ENCODE measurements at regions not wholly inside any gene's neighbourhood (a gene's known extent, or its start where the extent isn't known, plus 50 kb on each side); places are given as distances from the start of the nearest gene placed in this dataset.

- TF ChIP-seq CTCF (IDR thresholded peaks at IDR 0.05; ENCODE audit: borderline replicate concordance), result no peak
- Histone ChIP-seq H3K36me3 (no peaks in the 10 kb centered on the region), H3K4me3 (no peak overlapping the region), H3K9me3 (replicated peaks) (no peaks in the 10 kb centered on the region), H3K4me1 (peaks cover 15% of the 10 kb centered on the region), H3K27me3 (ENCODE audit: low read depth) (peaks cover 25% of the 10 kb centered on the region), H3K27ac (replicated peaks) (peak overlapping the region; percentile 22)
- no peak for DNase-seq
- intact Hi-C loops (cut with micrococcal nuclease), result no loop called here
These were observed 80.3 kb upstream of the FZD7 start for GRCh38 chr2:201953396-201953795.

DNA sequence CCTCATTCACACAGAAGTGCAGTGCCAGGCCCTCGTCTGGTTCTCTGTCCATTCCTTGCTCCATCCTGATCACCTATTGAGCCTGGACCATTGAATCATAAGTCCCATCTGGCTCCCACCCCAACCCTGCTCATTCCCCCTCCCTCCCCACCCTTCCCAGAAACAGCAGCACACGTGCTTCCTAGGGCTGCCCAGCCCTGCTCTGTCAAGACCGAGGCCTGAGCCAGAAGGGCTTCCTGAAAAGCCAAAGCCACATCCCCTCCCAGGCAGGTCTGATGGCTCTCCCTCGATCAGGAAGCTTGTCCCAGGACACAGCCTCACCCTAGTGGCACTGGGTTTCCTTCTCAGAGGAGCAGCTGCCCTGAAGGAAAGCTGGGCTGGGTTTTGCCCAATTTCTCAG, 79.8 kb upstream of the FZD7 start:
- no peak for TF ChIP-seq CTCF (IDR thresholded peaks at IDR 0.05; ENCODE audit: borderline replicate concordance)
- Histone ChIP-seq H3K9me3 (replicated peaks) (no peaks in the 10 kb centered on the region), H3K4me3 (no peak overlapping the region), H3K36me3 (no peaks in the 10 kb centered on the region), H3K27me3 (ENCODE audit: low read depth) (peaks cover 20% of the 10 kb centered on the region), H3K4me1 (peaks cover 15% of the 10 kb centered on the region), H3K27ac (replicated peaks) (no peak overlapping the region)
- DNase-seq, result no peak
- intact Hi-C loops (cut with micrococcal nuclease), result no loop called here

- Histone ChIP-seq H3K4me1 (peaks cover 15% of the 10 kb centered on the region), H3K36me3 (no peaks in the 10 kb centered on the region), H3K27me3 (ENCODE audit: low read depth) (peaks cover 8% of the 10 kb centered on the region), H3K4me3 (no peak overlapping the region), H3K27ac (replicated peaks) (no peak overlapping the region), H3K9me3 (replicated peaks) (no peaks in the 10 kb centered on the region)
- intact Hi-C loops (cut with micrococcal nuclease), result no loop called here
- no peak for DNase-seq
- TF ChIP-seq CTCF (IDR thresholded peaks at IDR 0.05; ENCODE audit: borderline replicate concordance), result no peak
These were observed 78.4 kb upstream of the FZD7 start for GRCh38 chr2:201955231-201955630.

GRCh38 chr2:201955702-201956141, 77.9 kb upstream of the FZD7 start:
- Histone ChIP-seq H3K9me3 (replicated peaks) (no peaks in the 10 kb centered on the region), H3K36me3 (no peaks in the 10 kb centered on the region), H3K27ac (replicated peaks) (no peak overlapping the region), H3K4me3 (no peak overlapping the region), H3K27me3 (ENCODE audit: low read depth) (peaks cover 3% of the 10 kb centered on the region), H3K4me1 (peaks cover 15% of the 10 kb centered on the region)
- intact Hi-C loops (cut with micrococcal nuclease), result no loop called here
- no peak for TF ChIP-seq CTCF (IDR thresholded peaks at IDR 0.05; ENCODE audit: borderline replicate concordance)
- DNase-seq, result no peak

- H3K27ac ChIP-seq (replicated peaks), result no peak overlapping the region
- DNase-seq, result no peak
- no peaks in the 10 kb centered on the region for H3K9me3 ChIP-seq (replicated peaks)
- no peak overlapping the region for H3K4me3 ChIP-seq
- no peaks in the 10 kb centered on the region for H3K36me3 ChIP-seq
- no peaks in the 10 kb centered on the region for H3K27me3 ChIP-seq (ENCODE audit: low read depth)
- TF ChIP-seq CTCF (IDR thresholded peaks at IDR 0.05; ENCODE audit: borderline replicate concordance), result no peak
- intact Hi-C loops (cut with micrococcal nuclease), result no loop called here
- H3K4me1 ChIP-seq, result peaks cover 15% of the 10 kb centered on the region
These were observed 77.3 kb upstream of the FZD7 start for GRCh38 chr2:201956361-201956760.

- Histone ChIP-seq H3K4me1 (peaks cover 15% of the 10 kb centered on the region), H3K27ac (replicated peaks) (no peak overlapping the region), H3K36me3 (no peaks in the 10 kb centered on the region), H3K27me3 (ENCODE audit: low read depth) (no peaks in the 10 kb centered on the region), H3K4me3 (no peak overlapping the region), H3K9me3 (replicated peaks) (no peaks in the 10 kb centered on the region)
- TF ChIP-seq CTCF (IDR thresholded peaks at IDR 0.05; ENCODE audit: borderline replicate concordance), result no peak
- DNase-seq, result no peak
- intact Hi-C loops (cut with micrococcal nuclease), result no loop called here
These were observed 76.6 kb upstream of the FZD7 start for GRCh38 chr2:201957091-201957490.
